A549 (cell line): ENCODE measurements at regions not wholly inside any gene's neighbourhood (a gene's known extent, or its start where the extent isn't known, plus 50 kb on each side); places are given as distances from the start of the nearest gene placed in this dataset.

Source experiments
- ATAC-seq, 2 experiments: fragments of 200-7000 bp in 1 of 2; fragments of >200 bp in 1 of 2; cut with Nextera tagmentation in 1 of 2; cut with Tn5 transposase in 1 of 2; 3 replicates each; pipeline versions ENCODE4 v1.8.0 to v1.9.1; 2018 to 2020; ENCODE audit warnings: mild to moderate bottlenecking in 1 of 2, moderate library complexity in 1 of 2
- CTCF ChIA-PET: fragments of 300-600 bp; sonication (Branson Sonifier 250); formaldehyde crosslinking; extraction: SDS; loops from one replicate; lab custom pipeline; 2021; ENCODE audit warnings: antibody characterized with exemption, inconsistent platforms; lab: Yijun Ruan, JAX
- POLR2A ChIA-PET: fragments of 350-600 bp; formaldehyde crosslinking; extraction: SDS; loops from one replicate; lab custom pipeline; 2021; ENCODE audit warnings: antibody characterized with exemption, inconsistent platforms; lab: Yijun Ruan, JAX
- DNase-seq, 2 experiments: peaks; one replicate each; pipeline versions ENCODE4 v3.0.0 to v3.0.0-alpha.2; 2011 to 2016; ENCODE audit warnings: low read depth in 1 of 2, low spot score in 1 of 2
- FAIRE-seq: peaks from 2 replicates; lab custom pipeline; 2011; peaks lifted over from hg19 to GRCh38; lab: Jason Lieb, UNC
- H3K27ac ChIP-seq, 2 experiments: fragments of >200 bp; sonication (Bioruptor Twin); formaldehyde crosslinking; 3 replicates each; pipeline ENCODE4 v1.5.1; 2016 to 2017
- H3K4me1 ChIP-seq: fragments of >200 bp; sonication (Bioruptor Twin); formaldehyde crosslinking; 3 replicates; pipeline ENCODE4 v1.6.1; 2016
- H3K4me2 ChIP-seq: fragments of >200 bp; sonication (Bioruptor Twin); formaldehyde crosslinking; 3 replicates; pipeline ENCODE4 v1.6.1; 2016
- H3K4me3 ChIP-seq: fragments of >200 bp; sonication (Bioruptor Twin); formaldehyde crosslinking; 3 replicates; pipeline ENCODE4 v1.5.1; 2016
- H3K9me3 ChIP-seq: fragments of >200 bp; sonication (Bioruptor Twin); formaldehyde crosslinking; 3 replicates; pipeline ENCODE4 v1.6.1; 2016
- CEBPB ChIP-seq, 2 experiments: fragments of >200 bp in 1 of 2; sonication (Bioruptor Twin) in 1 of 2; formaldehyde crosslinking in 1 of 2; IDR thresholded peaks; 2 replicates each; pipeline ENCODE4 v1.6.1; 2012 to 2016
- CHD2 ChIP-seq: fragments of 150-350 bp; IDR thresholded peaks from 2 replicates; pipeline ENCODE4 v1.6.1; 2014; ENCODE audit warnings: low read length; ENCODE audit not compliant: partially characterized antibody
- EHF ChIP-seq: fragments of 250-450 bp; sonication (Bioruptor Pico); IDR thresholded peaks from 2 replicates; pipeline ENCODE4 v1.5.0; 2020; ENCODE audit warnings: mild to moderate bottlenecking
- EP300 ChIP-seq, 2 experiments: fragments of >200 bp; sonication (Bioruptor Twin); formaldehyde crosslinking; IDR thresholded peaks; 2 replicates in 1 of 2; 3 replicates in 1 of 2; pipeline ENCODE4 v1.6.1; 2016 to 2017
- ESRRA ChIP-seq: fragments of 150-350 bp; IDR thresholded peaks from 2 replicates; pipeline ENCODE4 v1.6.1; 2014; ENCODE audit warnings: mild to moderate bottlenecking, low read length, borderline replicate concordance
- FOSB ChIP-seq: fragments of 250-450 bp; sonication (Bioruptor Pico); IDR thresholded peaks from 2 replicates; pipeline ENCODE4 v1.5.0; 2020; ENCODE audit warnings: mild to moderate bottlenecking, moderate library complexity
- FOSL2 ChIP-seq, 2 experiments: fragments of 450-650 bp in 1 of 2; fragments of >200 bp in 1 of 2; sonication (Bioruptor Twin) in 1 of 2; formaldehyde crosslinking; IDR thresholded peaks; 2 replicates each; pipeline versions ENCODE4 v1.5.0 to v1.6.1; 2016 to 2020; ENCODE audit warnings: mild to moderate bottlenecking in 1 of 2, moderate library complexity in 1 of 2
- GATA3 ChIP-seq: IDR thresholded peaks from 2 replicates; pipeline ENCODE4 v1.6.1; 2012; ENCODE audit warnings: borderline replicate concordance
- HEYL ChIP-seq: fragments of 250-450 bp; sonication (Bioruptor Pico); IDR thresholded peaks from 2 replicates; pipeline ENCODE4 v1.8.0; 2021; ENCODE audit warnings: mild to moderate bottlenecking, moderate library complexity
- JUNB ChIP-seq: fragments of >200 bp; sonication (Bioruptor Twin); formaldehyde crosslinking; IDR thresholded peaks from 2 replicates; pipeline ENCODE4 v1.6.1; 2016
- MAFK ChIP-seq: fragments of 450-650 bp; IDR thresholded peaks from 2 replicates; pipeline ENCODE4 v1.6.1; 2014; ENCODE audit not compliant: partially characterized antibody
- NFE2L2 ChIP-seq: fragments of 150-350 bp; conservative IDR thresholded peaks from 2 replicates; pipeline ENCODE4 v1.6.1; 2014; ENCODE audit warnings: low read length
- NPAS2 ChIP-seq: fragments of 250-450 bp; sonication (Bioruptor Pico); IDR thresholded peaks from 2 replicates; pipeline ENCODE4 v1.8.0; 2022; ENCODE audit warnings: mild to moderate bottlenecking, moderate library complexity, borderline replicate concordance
- NR3C1 ChIP-seq: fragments of >200 bp; sonication (Bioruptor Twin); formaldehyde crosslinking; IDR thresholded peaks from 3 replicates; pipeline ENCODE4 v1.6.1; 2017
- PBX3 ChIP-seq: IDR thresholded peaks from 2 replicates; pipeline ENCODE4 v1.6.1; 2012
- POLR2AphosphoS2 ChIP-seq: conservative IDR thresholded peaks from 2 replicates; pipeline ENCODE4 v1.6.1; 2012; ENCODE audit warnings: low read length, improper control_type of control experiment, inconsistent platforms
- RCOR1 ChIP-seq: fragments of 150-350 bp; IDR thresholded peaks from 2 replicates; pipeline ENCODE4 v1.6.1; 2014; ENCODE audit warnings: antibody characterized with exemption, low read length, low read depth
- SREBF2 ChIP-seq: fragments of 450-650 bp; IDR thresholded peaks from 2 replicates; pipeline ENCODE4 v1.6.1; 2014; ENCODE audit warnings: mild to moderate bottlenecking, moderate library complexity
- WGBS: methylation state at CpG from one replicate; pipeline ENCODE4 v1.1.6; 2017; ENCODE audit errors: missing lambda C conversion rate; 5-methylcytosine and 5-hydroxymethylcytosine counted together
- TF ChIP-seq, protein P1 (sequence below): fragments of 250-450 bp; sonication (Bioruptor Pico); IDR thresholded peaks from 2 replicates; pipeline ENCODE4 v1.5.0; 2021; ENCODE audit warnings: mild to moderate bottlenecking, moderate library complexity, borderline replicate concordance

- DNase-seq (no peak), ATAC-seq (no peak), FAIRE-seq (no peak)
- ChIA-PET POLR2A (no interaction called here), CTCF (interaction anchor here (0.9 to 1.6 kb wide), 4 partner anchors 8 to 59 kb away, joined by 3 to 4 read pairs (median 3); no protein-coding TSS in a partner anchor)
- Histone ChIP-seq H3K4me2 (no peak overlapping the region), H3K4me3 (no peak overlapping the region), H3K4me1 (no peaks in the 10 kb centered on the region), H3K9me3 (peaks cover 3% of the 10 kb centered on the region; the same call in 2 of the 3 replicates), H3K27ac (no peak overlapping the region)
- WGBS, result 80% methylated on average over 1 of the region's 2 CpGs
- TF ChIP-seq CEBPB (IDR thresholded peaks at IDR 0.05) (no peak), NPAS2 (CRISPR knock-in tag) (no peak), FOSB (CRISPR knock-in tag) (no peak), EHF (CRISPR knock-in tag) (no peak), MAFK (no peak), POLR2AphosphoS2 (no peak), CHD2 (no peak), GATA3 (no peak)
Measured at GRCh38 chr6:43940071-43940392, 170.0 kb downstream of the VEGFA start.

DNA sequence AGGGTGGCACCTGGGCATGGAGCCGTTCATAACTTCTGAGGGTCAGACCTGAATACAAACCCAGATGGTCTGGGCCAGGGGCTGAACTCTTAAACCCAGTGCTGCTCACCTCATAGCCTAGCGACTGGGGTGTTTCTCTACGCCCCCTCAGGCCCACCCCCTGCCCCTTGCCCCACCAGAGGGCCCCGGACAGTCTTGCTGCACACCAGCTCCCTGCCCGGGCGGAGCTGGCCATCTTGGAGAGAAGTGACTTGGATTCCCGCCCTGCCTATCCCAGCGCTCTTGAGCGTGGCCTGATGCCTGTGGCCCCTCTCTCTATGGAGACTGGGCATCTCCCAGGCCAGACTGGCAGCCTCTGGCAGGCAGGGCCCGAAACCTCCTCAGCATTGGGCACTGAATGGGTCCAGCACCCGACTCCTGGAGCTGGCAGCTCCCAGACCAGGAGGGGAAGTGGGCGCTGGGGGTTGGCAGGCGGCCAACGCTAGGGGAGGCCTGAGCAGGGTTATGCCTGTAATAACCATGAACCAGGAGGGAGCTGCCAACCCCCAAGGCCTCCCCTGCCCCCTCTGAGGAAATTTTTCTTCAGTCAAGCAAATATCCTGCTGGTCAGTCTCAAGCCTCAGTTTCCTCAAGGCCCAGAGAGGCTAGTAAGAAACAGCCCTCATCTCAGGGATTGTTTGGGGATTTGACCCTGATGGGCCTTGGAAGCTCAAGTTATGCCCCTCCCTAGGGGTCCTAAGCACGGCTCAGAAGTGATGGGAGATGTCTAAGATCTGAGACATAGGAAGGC lies 169.5 kb downstream of the VEGFA start:
- FAIRE-seq, result no peak
- 90% methylated on average over 6 of the region's 15 CpGs for WGBS
- CTCF ChIA-PET, result interaction anchor here (0.6 to 1.6 kb wide), 4 partner anchors 9 to 981 kb away, joined by 3 to 4 read pairs (median 4); no protein-coding TSS in a partner anchor

DNA sequence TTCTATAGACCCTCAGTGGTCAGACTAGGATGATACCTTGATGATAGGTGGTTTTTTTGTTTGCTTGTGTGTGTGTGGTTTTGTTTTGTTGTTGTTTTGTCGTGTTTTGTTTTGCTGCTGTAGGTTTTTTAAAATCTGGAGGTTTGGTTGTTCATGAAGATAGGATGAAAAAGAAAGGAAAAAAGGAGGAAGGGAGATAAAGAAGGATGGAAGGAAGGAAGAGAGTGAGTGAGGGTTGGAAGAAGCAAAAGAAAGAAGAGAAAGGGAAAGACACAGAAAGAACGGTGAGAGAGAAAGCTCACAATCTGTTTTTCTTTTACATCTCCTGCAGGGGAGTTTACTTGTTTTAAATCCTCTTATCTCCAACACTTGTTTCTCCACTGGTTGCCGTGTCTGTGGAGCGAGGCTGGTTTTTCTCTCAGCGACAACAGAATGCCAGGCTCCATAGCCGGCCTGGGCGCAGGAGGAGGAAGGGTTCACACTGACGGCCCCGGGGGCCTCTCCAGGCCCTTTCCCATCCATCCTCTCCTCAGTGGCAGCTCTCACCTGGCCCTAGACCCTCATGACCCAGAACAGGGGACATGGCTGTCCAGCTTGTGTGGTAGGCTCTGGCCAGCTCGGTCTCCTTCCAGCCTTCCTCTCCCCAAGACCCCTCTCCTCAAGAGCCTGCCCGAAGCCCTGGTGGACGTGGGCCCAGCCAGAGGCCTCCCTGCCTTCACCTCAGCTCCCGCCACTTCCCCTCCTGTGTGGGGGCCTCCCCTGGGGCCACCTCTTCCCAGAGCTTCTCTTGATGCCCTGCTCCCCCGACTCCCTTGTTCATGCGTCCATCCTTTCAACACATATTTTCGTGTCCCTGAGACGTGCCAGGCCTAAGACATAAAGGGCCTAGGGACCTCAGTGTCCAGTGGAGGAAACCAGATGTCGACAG lies 168.4 kb downstream of the VEGFA start:
- Histone ChIP-seq H3K4me2 (no peak overlapping the region), H3K9me3 (no peaks in the 10 kb centered on the region), H3K27ac (no peak overlapping the region), H3K4me3 (no peak overlapping the region), H3K4me1 (no peaks in the 10 kb centered on the region)
- ATAC-seq (no peak), DNase-seq (no peak), FAIRE-seq (no peak)
- ChIA-PET CTCF (interaction anchor here (0.6 to 1.6 kb wide), 3 partner anchors 10 to 12 kb away, joined by 3 to 4 read pairs (median 3); no protein-coding TSS in a partner anchor), POLR2A (no interaction called here)
- 84% methylated on average over 18 of the region's 18 CpGs for WGBS
- TF ChIP-seq NR3C1 (no peak), ESRRA (no peak), FOSL2 (IDR thresholded peaks at IDR 0.05) (no peak), FOSL2 (CRISPR knock-in tag; IDR thresholded peaks at IDR 0.05) (no peak), JUNB (no peak), RCOR1 (no peak), SREBF2 (no peak), PBX3 (no peak), NFE2L2 (no peak), HEYL (CRISPR knock-in tag) (no peak)
- TF ChIP-seq, protein P1, sequence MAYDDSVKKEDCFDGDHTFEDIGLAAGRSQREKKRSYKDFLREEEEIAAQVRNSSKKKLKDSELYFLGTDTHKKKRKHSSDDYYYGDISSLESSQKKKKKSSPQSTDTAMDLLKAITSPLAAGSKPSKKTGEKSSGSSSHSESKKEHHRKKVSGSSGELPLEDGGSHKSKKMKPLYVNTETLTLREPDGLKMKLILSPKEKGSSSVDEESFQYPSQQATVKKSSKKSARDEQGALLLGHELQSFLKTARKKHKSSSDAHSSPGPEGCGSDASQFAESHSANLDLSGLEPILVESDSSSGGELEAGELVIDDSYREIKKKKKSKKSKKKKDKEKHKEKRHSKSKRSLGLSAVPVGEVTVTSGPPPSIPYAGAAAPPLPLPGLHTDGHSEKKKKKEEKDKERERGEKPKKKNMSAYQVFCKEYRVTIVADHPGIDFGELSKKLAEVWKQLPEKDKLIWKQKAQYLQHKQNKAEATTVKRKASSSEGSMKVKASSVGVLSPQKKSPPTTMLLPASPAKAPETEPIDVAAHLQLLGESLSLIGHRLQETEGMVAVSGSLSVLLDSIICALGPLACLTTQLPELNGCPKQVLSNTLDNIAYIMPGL (CRISPR knock-in tag), result no peak

More for the DNA sequence above, 169.5 kb downstream of the VEGFA start:
- ATAC-seq (no peak), DNase-seq (no peak)
- no peak for TF ChIP-seq EP300 (IDR thresholded peaks at IDR 0.05)
- Histone ChIP-seq H3K4me2 (no peak overlapping the region), H3K27ac (no peak overlapping the region), H3K9me3 (no peaks in the 10 kb centered on the region), H3K4me1 (no peaks in the 10 kb centered on the region), H3K4me3 (no peak overlapping the region)
- POLR2A ChIA-PET, result no interaction called here
